ENCODE measurements at regions not wholly inside any gene's neighbourhood (a gene's known extent, or its start where the extent isn't known, plus 50 kb on each side); places are given as distances from the start of the nearest gene placed in this dataset.

- no peak for TF ChIP-seq CTCF (conservative IDR thresholded peaks at IDR 0.05; ENCODE audit: low read depth in 2 of 2)
- TF ChIP-seq EZH2phosphoT487 (IDR thresholded peaks at IDR 0.05; ENCODE audit: unreplicated experiment), result no peak
- no peak for TF ChIP-seq POLR2AphosphoS5 (IDR thresholded peaks at IDR 0.05; ENCODE audit: low read depth)
- TF ChIP-seq REST (IDR thresholded peaks at IDR 0.05; ENCODE audit: unreplicated experiment), result no peak
Measured at GRCh38 chr7:155964543-155964942, 152.3 kb upstream of the SHH start (continued).

DNA sequence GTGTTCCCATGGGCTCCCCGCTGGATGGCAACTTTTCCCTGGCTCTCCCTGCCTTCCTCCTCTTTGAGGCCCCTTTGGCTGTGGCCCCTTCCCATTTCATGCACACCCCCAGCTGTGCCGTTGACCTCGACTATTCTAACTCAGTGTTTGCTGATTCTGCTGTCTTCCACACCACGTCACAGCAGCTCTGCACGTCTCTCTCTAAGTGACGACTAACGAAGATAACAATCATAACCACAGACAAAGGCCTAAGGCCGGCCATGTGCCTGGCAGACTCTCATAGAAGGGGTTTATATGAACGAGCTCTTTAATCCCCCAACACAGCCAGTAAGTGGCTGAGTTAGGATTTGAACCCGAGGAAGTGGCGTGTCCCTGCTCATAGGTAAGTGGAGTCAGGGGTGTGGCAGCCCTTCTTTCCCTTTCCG lies 151.5 kb upstream of the SHH start:
- H3K4me3 Mint-ChIP-seq, result no peak overlapping the region
- no peaks in the 10 kb centered on the region for H4K20me1 ChIP-seq (replicated peaks; ENCODE audit: insufficient read depth)
- TF ChIP-seq EZH2 (IDR thresholded peaks at IDR 0.05; ENCODE audit: low read depth, unreplicated experiment) (no peak), ZNF331 (CRISPR knock-in tag; IDR thresholded peaks at IDR 0.05; ENCODE audit: low read depth) (no peak), STAT1 (IDR thresholded peaks at IDR 0.05; ENCODE audit: unreplicated experiment) (no peak), EZH2phosphoT487 (IDR thresholded peaks at IDR 0.05; ENCODE audit: unreplicated experiment) (no peak)
- TF ChIP-seq, protein P1, sequence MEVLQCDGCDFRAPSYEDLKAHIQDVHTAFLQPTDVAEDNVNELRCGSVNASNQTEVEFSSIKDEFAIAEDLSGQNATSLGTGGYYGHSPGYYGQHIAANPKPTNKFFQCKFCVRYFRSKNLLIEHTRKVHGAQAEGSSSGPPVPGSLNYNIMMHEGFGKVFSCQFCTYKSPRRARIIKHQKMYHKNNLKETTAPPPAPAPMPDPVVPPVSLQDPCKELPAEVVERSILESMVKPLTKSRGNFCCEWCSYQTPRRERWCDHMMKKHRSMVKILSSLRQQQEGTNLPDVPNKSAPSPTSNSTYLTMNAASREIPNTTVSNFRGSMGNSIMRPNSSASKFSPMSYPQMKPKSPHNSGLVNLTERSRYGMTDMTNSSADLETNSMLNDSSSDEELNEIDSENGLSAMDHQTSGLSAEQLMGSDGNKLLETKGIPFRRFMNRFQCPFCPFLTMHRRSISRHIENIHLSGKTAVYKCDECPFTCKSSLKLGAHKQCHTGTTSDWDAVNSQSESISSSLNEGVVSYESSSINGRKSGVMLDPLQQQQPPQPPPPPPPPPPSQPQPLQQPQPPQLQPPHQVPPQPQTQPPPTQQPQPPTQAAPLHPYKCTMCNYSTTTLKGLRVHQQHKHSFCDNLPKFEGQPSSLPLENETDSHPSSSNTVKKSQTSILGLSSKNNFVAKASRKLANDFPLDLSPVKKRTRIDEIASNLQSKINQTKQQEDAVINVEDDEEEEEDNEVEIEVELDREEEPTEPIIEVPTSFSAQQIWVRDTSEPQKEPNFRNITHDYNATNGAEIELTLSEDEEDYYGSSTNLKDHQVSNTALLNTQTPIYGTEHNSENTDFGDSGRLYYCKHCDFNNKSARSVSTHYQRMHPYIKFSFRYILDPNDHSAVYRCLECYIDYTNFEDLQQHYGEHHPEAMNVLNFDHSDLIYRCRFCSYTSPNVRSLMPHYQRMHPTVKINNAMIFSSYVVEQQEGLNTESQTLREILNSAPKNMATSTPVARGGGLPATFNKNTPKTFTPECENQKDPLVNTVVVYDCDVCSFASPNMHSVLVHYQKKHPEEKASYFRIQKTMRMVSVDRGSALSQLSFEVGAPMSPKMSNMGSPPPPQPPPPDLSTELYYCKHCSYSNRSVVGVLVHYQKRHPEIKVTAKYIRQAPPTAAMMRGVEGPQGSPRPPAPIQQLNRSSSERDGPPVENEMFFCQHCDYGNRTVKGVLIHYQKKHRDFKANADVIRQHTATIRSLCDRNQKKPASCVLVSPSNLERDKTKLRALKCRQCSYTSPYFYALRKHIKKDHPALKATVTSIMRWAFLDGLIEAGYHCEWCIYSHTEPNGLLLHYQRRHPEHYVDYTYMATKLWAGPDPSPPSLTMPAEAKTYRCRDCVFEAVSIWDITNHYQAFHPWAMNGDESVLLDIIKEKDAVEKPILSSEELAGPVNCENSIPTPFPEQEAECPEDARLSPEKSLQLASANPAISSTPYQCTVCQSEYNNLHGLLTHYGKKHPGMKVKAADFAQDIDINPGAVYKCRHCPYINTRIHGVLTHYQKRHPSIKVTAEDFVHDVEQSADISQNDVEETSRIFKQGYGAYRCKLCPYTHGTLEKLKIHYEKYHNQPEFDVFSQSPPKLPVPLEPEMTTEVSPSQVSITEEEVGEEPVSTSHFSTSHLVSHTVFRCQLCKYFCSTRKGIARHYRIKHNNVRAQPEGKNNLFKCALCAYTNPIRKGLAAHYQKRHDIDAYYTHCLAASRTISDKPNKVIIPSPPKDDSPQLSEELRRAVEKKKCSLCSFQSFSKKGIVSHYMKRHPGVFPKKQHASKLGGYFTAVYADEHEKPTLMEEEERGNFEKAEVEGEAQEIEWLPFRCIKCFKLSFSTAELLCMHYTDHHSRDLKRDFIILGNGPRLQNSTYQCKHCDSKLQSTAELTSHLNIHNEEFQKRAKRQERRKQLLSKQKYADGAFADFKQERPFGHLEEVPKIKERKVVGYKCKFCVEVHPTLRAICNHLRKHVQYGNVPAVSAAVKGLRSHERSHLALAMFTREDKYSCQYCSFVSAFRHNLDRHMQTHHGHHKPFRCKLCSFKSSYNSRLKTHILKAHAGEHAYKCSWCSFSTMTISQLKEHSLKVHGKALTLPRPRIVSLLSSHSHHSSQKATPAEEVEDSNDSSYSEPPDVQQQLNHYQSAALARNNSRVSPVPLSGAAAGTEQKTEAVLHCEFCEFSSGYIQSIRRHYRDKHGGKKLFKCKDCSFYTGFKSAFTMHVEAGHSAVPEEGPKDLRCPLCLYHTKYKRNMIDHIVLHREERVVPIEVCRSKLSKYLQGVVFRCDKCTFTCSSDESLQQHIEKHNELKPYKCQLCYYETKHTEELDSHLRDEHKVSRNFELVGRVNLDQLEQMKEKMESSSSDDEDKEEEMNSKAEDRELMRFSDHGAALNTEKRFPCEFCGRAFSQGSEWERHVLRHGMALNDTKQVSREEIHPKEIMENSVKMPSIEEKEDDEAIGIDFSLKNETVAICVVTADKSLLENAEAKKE (CRISPR knock-in tag; IDR thresholded peaks at IDR 0.05), result no peak
- H3K27me3 ChIP-seq (ENCODE audit: insufficient read depth), result no peaks in the 10 kb centered on the region
- no peaks in the 10 kb centered on the region for H3K4me1 Mint-ChIP-seq
- H3K4me1 ChIP-seq (ENCODE audit: insufficient read depth), result no peaks in the 10 kb centered on the region
- H3K36me3 ChIP-seq (ENCODE audit: insufficient read depth), result no peaks in the 10 kb centered on the region
- no peak for ATAC-seq
- no peaks in the 10 kb centered on the region for H3K9me3 Mint-ChIP-seq
- no peak overlapping the region for H3K27ac ChIP-seq (ENCODE audit: low read depth)
- H3K27me3 Mint-ChIP-seq (ENCODE audit: insufficient read depth, low read depth, poor library complexity), result peaks cover 5% of the 10 kb centered on the region
- H3F3A ChIP-seq (replicated peaks; ENCODE audit: low read depth), result no peaks in the 10 kb centered on the region
- H3K4me2 ChIP-seq, result no peak overlapping the region
- H2AFZ ChIP-seq, result no peak overlapping the region
- H3K36me3 Mint-ChIP-seq (ENCODE audit: low read depth), result no peaks in the 10 kb centered on the region
- no peak overlapping the region for H3K4me3 ChIP-seq
- no peaks in the 10 kb centered on the region for H3K9me2 ChIP-seq (ENCODE audit: insufficient read depth)
- H3K27ac Mint-ChIP-seq, result no peak overlapping the region
- DNase-seq (ENCODE audit: low spot score), result no peak
- no peaks in the 10 kb centered on the region for H3K79me2 ChIP-seq (replicated peaks; ENCODE audit: insufficient read depth)

Data from GM23338 (cell line).